ENCODE measurements at regions not wholly inside any gene's neighbourhood (a gene's known extent, or its start where the extent isn't known, plus 50 kb on each side); places are given as distances from the start of the nearest gene placed in this dataset.

GRCh38 chr14:44640416-44640815, 133.3 kb upstream of the FSCB start:
- Mint-ChIP-seq H3K36me3 (ENCODE audit: low read depth) (no peaks in the 10 kb centered on the region), H3K4me3 (no peak overlapping the region), H3K4me1 (ENCODE audit: low read depth) (no peaks in the 10 kb centered on the region), H3K9me3 (no peaks in the 10 kb centered on the region), H3K27me3 (no peaks in the 10 kb centered on the region), H3K27ac (no peak overlapping the region)
- DNase-seq (no peak), ATAC-seq (no peak)
- TF ChIP-seq, protein P1, sequence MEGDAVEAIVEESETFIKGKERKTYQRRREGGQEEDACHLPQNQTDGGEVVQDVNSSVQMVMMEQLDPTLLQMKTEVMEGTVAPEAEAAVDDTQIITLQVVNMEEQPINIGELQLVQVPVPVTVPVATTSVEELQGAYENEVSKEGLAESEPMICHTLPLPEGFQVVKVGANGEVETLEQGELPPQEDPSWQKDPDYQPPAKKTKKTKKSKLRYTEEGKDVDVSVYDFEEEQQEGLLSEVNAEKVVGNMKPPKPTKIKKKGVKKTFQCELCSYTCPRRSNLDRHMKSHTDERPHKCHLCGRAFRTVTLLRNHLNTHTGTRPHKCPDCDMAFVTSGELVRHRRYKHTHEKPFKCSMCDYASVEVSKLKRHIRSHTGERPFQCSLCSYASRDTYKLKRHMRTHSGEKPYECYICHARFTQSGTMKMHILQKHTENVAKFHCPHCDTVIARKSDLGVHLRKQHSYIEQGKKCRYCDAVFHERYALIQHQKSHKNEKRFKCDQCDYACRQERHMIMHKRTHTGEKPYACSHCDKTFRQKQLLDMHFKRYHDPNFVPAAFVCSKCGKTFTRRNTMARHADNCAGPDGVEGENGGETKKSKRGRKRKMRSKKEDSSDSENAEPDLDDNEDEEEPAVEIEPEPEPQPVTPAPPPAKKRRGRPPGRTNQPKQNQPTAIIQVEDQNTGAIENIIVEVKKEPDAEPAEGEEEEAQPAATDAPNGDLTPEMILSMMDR (IDR thresholded peaks at IDR 0.05): no peak
- intact Hi-C loops (cut with micrococcal nuclease): no loop called here
- ChIA-PET POLR2A (no interaction called here), CTCF (no interaction called here)

- CTCF ChIA-PET: no interaction called here
- H3K4me1 Mint-ChIP-seq (ENCODE audit: low read depth): no peaks in the 10 kb centered on the region
- POLR2A ChIA-PET: no interaction called here
- intact Hi-C loops (cut with micrococcal nuclease): no loop called here
- ATAC-seq (no peak), DNase-seq (no peak)
- no peaks in the 10 kb centered on the region for H3K27me3 Mint-ChIP-seq
- H3K9me3 Mint-ChIP-seq: no peaks in the 10 kb centered on the region
- no peaks in the 10 kb centered on the region for H3K36me3 Mint-ChIP-seq (ENCODE audit: low read depth)
- H3K27ac Mint-ChIP-seq: no peak overlapping the region
- TF ChIP-seq, protein P1 (IDR thresholded peaks at IDR 0.05): no peak
- no peak overlapping the region for H3K4me3 Mint-ChIP-seq
These were observed 132.8 kb upstream of the FSCB start for GRCh38 chr14:44639781-44640385.

GRCh38 chr14:44634692-44635091, 127.6 kb upstream of the FSCB start:
- DNase-seq: no peak
- Mint-ChIP-seq H3K36me3 (ENCODE audit: low read depth) (no peaks in the 10 kb centered on the region), H3K27ac (no peak overlapping the region), H3K9me3 (no peaks in the 10 kb centered on the region), H3K4me1 (ENCODE audit: low read depth) (no peaks in the 10 kb centered on the region), H3K27me3 (peaks cover 2% of the 10 kb centered on the region), H3K4me3 (no peak overlapping the region)
- no peak for ATAC-seq
- intact Hi-C loops (cut with micrococcal nuclease): no loop called here
- TF ChIP-seq, protein P1 (IDR thresholded peaks at IDR 0.05): no peak
- ChIA-PET POLR2A (no interaction called here), CTCF (no interaction called here)

- intact Hi-C loops (cut with micrococcal nuclease): no loop called here
- no peaks in the 10 kb centered on the region for H3K9me3 Mint-ChIP-seq
- ATAC-seq (no peak), DNase-seq (no peak)
- ChIA-PET POLR2A (no interaction called here), CTCF (no interaction called here)
- H3K4me1 Mint-ChIP-seq (ENCODE audit: low read depth): no peaks in the 10 kb centered on the region
- TF ChIP-seq, protein P1 (IDR thresholded peaks at IDR 0.05): no peak
- H3K36me3 Mint-ChIP-seq (ENCODE audit: low read depth): no peaks in the 10 kb centered on the region
- no peak overlapping the region for H3K4me3 Mint-ChIP-seq
- no peak overlapping the region for H3K27ac Mint-ChIP-seq
- no peaks in the 10 kb centered on the region for H3K27me3 Mint-ChIP-seq
These were observed 119.3 kb upstream of the FSCB start for GRCh38 chr14:44626423-44626822.

GRCh38 chr14:44625098-44625497, 118.0 kb upstream of the FSCB start:
- no peaks in the 10 kb centered on the region for H3K9me3 Mint-ChIP-seq

More at GRCh38 chr14:44625098-44625497, 118.0 kb upstream of the FSCB start:
- H3K4me3 Mint-ChIP-seq: no peak overlapping the region
- ChIA-PET CTCF (no interaction called here), POLR2A (no interaction called here)
- no peak overlapping the region for H3K27ac Mint-ChIP-seq
- no peaks in the 10 kb centered on the region for H3K27me3 Mint-ChIP-seq
- TF ChIP-seq, protein P1 (IDR thresholded peaks at IDR 0.05): no peak
- no peaks in the 10 kb centered on the region for H3K4me1 Mint-ChIP-seq (ENCODE audit: low read depth)
- H3K36me3 Mint-ChIP-seq (ENCODE audit: low read depth): no peaks in the 10 kb centered on the region
- intact Hi-C loops (cut with micrococcal nuclease): no loop called here
- ATAC-seq (no peak), DNase-seq (no peak)

Measured in activated CD8-positive, alpha-beta T cell treated with anti-CD3 and anti-CD28 coated beads for 36 hours (primary cell).